GM18858 (cell line): ENCODE measurements at regions not wholly inside any gene's neighbourhood (a gene's known extent, or its start where the extent isn't known, plus 50 kb on each side); places are given as distances from the start of the nearest gene placed in this dataset.
"Not testable (repeated sequence)": the region's sequence is repeated elsewhere in the genome, so short reads cannot be mapped to it uniquely, and the experiment has no call there.

ENCODE experiments used
- ATAC-seq: cut with Tn5 transposase; IDR thresholded peaks from one replicate; pipeline ENCODE4 v1.9.1; 2021; ENCODE audit not compliant: unreplicated experiment

DNA sequence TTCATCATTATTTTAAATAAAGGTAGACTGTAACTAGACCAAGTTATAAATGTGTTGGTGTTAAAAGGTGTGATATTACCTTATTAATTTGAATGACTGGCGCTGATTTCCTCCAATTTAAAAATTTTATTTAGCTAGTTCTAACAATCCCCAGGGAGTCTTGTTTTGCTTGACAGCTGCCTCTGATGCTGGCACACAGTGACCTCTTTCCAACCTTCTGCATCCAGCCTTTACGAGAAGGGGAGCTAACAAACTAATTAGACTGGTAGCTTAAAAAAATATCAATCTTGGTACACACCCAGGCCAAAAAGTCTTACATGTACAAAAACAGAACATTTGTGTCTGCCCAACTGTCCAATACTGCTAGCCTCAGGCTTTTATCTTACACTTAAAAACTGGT lies 51.8 kb upstream of the ENPEP start:
- ATAC-seq = no peak

DNA sequence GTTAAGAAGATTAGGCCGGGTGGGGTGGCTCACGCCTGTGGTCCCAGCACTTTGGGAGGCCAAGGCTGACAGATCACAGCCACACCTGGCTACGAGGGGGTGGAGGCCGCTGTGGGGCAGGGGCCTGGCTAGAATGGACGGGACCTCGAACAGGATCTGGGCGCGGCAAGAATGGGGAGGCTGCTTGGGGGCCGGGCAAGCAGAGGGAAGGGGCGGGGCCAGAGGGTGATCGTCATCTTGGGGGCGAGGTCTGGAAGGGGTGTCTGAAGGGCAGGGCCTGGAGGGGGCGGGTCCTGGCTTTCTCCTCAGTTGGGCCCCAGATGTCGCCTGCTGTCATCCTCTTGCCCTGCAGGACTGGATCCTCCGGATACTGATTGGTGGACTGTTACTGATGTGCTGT lies 57.3 kb upstream of the ENPEP start:
- ATAC-seq = no peak

DNA sequence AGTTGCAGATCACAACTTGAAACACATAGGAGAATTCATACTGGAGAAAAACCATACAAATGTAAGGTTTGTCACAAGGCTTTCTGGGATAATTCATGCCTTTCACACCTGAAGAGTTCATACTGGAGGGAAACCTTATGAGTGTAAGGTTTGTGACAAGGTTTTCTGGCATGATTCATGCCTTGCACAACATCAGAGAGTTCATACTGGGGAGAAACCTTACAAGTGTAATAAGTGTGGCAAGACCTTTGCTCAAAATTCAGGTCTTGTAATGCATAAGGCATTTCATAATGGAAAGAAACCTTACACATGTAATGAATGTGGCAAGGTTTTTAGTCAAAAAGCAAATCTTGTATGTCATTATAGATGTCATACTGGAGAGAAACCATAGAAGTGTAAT lies 58.8 kb upstream of the ENPEP start:
- ATAC-seq = no peak

DNA sequence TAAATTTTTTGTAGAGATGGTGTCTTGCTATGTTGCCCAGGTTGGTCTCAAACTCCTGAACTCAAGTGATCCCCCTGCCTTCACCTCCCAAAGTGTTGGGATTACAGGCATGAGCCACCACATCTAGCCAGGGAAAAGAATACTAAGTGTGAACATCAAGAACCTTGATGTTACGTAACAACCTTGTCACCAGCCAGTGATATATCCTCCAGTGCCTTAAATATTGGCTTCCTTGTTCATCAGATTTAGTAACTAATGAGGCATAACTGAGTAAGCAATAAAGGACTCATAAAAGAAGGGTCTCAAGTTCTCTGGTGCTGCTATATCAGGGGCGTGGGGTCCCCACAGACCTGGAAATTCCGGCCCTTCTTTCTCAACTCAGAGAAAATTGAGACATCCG lies 60.5 kb upstream of the ENPEP start:
- ATAC-seq = no peak

DNA sequence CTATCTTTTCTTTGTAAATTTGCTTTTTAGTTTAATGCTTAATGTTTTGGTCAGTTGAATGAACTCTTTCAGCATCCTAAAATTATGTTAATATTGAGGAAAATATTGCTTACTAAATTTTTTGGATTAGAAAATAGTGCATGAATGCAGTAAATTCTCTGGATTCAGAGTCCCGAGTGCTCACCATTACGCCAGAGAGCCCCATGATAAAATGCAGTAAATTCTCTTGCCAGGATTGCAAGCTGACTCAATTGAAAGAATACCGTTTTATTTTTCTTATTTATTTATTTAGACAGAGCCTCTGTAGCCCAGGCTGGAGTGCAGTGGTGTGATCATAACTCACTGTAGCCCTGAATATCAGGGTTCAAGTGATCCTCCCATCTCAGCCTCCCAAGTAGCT lies 60.9 kb upstream of the ENPEP start:
- no peak for ATAC-seq

DNA sequence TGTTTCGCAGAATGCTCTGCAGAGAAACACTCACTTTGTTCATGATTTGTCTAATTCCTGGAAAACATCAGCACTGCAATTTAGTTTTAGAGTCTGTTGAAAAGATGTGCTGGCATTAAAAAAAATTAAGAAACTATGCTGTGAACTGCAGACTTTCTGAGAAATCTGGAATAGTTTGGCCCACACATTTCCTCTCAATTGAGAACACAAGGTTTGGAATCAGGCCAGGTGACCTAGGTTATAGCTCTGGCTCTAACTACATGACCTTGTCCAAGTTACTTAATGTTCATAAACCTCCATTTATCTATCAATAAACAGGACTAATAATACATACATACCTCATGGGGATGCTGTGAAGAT lies 61.4 kb upstream of the ENPEP start:
- ATAC-seq = no peak

DNA sequence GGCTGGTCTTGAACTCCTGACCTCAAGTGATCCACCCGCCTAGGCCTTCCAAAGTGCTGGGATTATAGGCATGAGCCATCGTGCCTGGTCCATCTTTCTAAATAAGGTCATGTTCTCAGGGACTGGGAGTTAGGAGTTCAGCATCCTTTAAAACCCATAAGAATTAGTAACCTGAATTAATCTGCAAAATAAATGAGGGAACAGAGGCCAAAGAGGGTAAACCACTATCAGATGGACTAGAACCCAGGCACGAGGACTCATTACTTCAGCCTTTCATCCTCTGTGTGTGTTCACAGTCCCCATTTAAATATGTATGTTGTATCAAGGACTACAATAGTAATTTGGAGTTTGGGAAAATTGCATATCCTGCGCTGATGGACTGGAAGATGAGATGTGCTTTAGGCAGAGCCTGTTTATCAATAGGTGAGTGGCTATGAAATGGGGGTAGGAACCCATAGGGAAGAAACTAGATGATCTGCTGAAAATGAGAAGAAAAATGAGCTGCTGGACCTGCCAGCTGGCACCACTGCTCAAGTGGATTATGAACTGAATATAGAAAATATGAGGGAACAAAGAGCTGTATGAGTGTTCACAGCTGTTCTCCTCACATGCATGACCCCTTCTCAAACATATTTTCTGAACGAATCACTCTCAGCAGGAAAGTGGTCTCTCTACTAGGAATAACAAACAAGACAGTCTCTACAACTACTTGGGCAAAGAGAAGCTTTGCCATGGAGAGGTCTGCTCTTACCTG lies 62.0 kb upstream of the ENPEP start:
- not testable (repeated sequence) for ATAC-seq

DNA sequence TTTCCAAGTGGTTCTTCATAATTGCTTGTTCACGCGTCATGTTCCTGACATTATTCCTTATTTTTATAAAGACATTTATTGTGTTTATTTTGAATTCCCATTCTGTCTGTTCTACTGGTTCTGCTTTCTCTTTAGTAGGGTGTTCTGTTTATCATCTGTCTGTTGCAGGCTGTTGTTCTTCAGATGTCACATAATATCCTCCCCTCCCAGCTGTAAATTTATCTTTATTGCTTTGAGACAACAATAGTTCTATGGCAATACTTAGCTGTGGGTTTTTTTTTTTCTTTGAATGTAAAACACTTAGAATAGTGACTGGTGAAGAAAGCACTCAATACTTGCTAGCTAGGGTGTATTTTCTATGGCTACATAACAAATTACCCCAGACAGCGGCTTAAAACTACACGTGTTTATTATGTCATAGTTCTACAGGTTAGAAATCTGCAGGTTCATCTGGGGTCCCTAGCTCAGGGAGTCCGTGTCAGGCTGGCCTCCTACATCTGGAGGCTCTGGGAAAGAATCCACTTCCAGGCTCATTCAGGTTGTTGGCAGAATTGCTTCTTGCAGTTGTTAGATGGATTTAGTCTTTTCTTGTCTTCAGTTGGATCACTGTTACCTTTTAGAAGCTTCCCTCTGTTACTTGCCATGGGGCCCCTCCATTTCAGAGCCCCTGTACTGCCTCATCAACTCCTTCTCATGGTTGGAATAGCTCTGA lies 63.4 kb upstream of the ENPEP start:
- ATAC-seq = no peak

DNA sequence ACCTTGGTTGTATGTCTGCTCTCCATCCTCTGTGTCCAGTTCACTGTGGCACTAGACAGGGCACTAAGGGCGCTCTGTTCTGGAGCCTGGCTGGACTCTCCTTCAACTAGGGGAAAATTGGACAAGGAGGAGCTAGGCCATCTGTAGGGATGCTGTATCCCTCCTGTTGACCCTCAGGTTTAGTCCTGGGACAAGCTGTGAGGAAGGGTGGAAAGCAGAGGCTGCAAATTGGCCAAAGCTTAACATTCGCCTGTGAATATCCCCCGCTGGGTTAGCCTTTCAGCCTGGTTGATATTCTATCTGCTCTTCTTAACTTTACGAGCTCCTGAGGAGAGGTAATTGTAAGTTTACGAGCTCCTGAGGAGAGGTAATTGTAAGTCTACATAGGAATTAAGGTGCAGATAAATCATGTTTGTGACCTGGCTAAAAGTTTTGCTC lies 64.4 kb upstream of the ENPEP start:
- ATAC-seq = no peak

DNA sequence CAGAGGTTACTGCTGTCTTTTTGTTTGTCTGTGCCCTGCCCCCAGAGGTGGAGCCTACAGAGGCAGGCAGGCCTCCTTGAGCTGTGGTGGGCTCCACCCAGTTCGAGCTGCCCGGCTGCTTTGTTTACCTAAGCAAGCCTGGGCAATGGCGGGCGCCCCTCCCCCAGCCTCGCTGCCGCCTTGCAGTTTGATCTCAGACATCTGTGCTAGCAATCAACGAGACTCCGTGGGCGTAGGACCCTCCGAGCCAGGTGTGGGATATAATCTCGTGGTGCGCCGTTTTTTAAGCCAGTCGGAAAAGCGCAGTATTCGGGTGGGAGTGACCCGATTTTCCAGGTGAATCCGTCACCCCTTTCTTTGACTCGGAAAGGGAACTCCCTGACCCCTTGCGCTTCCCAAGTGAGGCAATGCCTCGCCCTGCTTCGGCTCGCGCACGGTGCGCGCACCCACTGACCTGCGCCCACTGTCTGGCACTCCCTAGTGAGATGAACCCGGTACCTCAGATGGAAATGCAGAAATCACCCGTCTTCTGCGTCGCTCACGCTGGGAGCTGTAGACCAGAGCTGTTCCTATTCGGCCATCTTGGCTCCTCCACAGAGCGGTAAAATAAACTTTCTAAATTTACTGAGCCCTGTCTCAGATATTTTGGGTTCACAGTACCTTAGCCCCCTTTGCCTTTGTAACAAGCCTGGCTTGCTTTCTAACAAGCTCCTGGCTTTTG lies 64.9 kb upstream of the ENPEP start:
- ATAC-seq = not testable (repeated sequence)

DNA sequence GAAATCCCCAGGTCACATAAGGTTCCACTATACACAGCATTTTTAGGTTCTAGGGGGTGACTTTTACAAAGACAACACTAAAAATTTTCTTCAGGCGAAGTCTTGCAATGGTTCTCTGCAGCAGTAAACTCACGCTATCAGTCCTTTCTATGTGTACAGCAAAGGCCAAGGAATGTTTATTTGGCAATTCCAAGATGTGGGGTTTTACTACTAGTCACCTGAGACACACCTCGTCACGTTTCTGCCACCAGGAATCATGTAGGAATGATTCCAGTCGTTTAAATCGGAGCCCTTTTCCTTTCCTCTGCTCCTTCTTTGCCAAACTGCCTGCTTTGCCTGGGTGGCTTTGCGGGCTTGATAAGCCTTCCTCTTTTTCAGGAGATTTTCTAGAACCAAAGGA lies 75.9 kb upstream of the ENPEP start:
- ATAC-seq = no peak

DNA sequence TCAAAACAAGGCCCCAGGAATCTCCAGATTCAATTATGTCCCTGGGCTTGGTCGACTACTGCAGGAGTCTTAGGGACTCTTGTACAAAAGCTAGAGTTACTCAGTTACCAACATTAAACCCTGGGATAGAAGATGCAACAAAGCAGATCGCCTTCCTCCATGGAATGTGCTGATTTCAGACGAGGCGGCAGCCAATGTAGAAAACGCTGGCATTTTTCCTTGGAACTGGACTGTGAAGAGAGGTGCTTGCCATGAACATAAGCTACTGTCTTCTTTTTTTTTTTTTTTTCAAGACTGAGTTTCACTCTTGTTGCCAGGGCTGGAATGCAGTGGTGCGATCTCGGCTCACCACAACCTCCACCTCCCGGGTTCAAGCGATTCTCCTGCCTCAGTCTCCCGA lies 76.9 kb upstream of the ENPEP start:
- ATAC-seq = not testable (repeated sequence)

DNA sequence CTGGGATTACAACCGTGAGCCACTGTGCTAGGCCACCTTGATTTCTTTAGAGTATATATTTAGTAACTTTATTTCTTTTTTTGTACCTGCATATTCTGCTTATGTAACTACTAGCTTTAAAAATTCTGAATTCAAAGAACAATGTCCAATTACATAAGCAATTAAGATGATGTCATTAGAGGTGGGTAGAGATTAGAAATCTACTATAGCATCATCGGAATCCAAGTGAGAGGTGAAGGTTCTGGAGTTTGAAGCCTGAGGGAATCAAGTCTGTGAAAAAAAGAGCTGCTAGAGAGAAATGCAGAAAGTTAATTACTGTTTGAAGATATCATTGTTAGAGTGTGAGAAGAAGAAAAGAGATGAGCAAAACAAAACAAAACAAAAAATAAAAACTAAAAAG lies 79.0 kb upstream of the ENPEP start:
- ATAC-seq = no peak

DNA sequence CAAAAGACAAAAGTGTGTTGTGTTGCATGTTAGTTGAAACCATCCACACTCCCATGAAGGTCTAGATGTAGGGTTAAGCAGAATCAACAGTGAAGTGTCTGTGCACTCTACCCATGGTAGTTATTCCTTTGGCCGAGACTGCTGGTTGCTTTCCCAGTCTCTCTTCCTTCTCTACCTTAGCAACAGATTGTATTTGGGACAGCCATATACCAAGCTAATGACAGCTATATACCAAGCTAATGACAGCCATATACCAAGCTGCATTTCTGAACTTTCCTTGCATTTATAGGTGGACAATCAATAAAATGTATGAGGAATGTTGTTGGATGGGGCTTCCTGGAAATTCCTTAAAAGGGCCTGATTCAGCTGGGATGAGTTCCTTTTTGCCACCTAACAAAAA lies 80.5 kb upstream of the ENPEP start:
- no peak for ATAC-seq

DNA sequence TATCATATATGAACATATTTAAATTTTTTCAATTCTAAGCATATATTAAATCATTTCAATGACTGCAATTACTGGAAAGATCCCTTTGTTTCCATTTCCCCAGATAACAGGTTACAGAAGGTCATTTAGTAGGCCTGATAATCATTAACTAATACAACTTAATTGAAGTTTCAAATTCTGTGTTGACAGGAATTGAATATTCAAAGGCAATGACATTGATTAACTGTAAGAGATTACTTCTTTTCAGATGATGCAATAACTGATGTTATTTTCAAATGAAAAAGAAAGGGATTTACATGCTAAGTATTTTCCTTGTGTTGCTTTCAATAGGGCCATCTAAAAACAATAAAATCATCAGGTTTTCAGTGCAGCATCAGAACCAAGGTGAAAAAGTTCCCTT lies 81.1 kb upstream of the ENPEP start:
- ATAC-seq = no peak

DNA sequence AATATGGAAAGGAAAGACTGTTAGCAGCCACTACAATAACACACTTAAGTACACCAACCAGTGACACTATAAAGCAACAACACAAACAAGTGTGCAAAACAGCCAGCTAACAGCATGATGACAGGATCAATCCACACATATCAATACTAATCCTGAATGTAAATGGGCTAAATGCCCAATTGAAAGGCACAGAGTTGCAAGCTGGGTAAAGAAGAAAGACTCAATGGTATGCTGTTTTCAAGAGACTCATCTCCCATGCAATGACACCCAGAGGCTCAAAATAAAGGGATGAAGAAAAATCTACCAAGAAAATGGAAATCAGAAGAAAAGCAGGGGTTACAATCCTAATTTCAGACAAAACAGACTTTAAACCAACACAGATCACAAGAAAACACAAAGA lies 94.2 kb upstream of the ENPEP start:
- no peak for ATAC-seq

DNA sequence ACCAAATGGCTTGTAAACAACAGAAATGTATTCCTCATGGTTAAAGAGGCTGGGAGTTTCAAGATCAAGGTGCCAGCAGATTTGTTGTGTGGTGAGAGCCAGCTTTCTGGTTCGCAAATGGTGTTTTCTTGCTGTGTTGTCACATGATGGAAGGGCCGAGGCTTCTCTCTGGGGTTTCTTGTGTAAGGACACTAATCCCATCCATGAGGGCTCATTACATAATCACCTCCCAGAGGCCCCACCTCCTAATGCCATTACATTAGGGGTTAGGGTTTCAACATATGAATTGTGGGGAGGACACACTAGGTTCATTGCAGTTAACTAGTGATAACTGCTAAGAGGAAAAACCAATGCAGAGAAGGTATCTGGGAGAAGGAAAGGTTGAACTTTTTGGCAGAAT lies 103.5 kb upstream of the ENPEP start:
- ATAC-seq = no peak

DNA sequence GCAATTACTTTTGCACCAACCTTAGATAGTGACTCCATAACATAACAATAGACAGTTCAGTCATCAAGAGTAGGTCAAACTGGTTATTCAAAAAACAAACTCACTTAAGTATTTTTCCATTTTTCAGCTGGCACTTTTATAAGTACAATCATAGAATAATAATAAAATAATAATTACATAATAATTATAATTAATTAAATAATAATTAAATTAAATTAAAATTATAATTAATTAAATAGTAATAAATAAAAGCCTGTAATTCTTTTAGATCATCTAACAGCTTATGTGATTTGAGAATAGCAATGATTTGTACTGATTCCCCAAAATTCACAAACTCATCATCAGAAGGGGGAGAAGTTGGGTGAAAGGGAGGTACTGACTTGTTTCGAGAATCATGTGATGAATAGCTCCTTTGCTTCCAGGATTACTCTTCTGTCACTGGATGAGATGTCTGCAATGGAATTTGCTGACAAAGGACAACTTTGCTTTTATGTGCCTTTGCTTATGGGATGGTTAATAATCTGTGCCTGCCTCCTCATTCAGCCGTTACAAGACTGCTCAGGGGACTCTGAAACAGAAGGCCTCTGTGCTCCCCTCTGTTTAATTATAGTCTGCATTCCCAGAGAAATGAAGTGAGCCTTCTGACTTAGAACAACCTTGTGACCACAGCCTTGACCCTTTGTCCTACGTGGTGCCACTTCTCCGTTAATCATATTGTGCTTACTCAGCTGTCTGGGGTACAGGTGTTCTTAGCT lies 104.8 kb upstream of the ENPEP start:
- no peak for ATAC-seq

DNA sequence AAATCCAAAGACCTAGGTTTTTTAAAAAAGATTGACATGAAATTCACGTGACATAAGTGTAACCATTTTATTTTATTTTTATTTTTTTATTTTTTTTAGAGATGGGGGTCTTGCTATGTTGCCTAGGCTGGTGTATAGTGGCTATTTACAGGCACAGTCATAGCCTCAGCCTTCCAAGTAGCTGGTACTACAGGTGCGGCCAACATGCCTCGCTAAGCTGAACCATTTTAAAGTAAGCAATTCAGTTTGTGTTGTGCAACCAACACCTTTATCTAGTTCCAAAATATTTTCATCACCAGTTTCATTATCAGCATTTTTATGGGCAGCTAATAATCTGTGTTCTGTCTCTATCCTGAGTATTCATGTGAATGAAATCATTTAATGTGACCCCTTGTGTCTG lies 107.5 kb upstream of the ENPEP start:
- ATAC-seq = no peak

DNA sequence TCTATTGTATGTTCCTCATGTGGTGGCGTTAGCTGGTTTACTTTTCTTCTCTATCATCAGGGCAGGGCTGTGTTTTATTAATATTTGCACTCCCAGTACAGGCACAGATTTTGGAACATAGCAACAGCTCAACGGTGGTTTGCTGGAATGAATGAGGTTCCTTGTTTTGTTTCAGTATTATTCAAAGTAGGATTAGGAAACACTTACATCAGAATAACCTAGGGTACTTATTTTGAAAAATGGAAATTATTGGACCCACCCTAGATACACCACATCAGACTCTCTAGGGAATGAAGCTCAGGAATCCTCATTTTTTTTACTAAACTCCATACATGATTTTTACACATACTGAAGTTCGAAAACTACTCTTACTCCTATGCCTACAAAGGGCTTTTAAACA lies 108.8 kb upstream of the ENPEP start:
- ATAC-seq = no peak

DNA sequence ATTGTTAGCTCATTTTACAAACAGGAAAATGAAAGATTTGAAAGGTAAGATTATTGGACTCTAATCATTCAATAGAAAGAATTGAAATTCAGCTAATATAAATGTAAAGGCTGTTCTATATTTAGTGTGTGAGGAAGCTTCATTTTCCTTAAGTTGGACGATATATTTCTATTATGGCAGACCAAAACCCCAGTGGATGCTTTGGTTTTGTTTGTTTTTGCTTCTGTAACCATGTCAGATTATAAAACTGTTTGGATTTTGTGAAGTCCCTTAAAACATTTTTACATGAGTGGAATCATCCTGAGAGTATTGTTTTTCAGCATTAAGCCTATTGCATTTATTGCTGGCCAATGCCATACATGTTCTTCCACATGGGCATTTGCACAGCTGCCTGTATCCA lies 110.2 kb upstream of the ENPEP start:
- ATAC-seq = no peak
